HG03378 (cell line): ENCODE measurements at regions not wholly inside any gene's neighbourhood (a gene's known extent, or its start where the extent isn't known, plus 50 kb on each side); places are given as distances from the start of the nearest gene placed in this dataset.
"Not testable (repeated sequence)": the region's sequence is repeated elsewhere in the genome, so short reads cannot be mapped to it uniquely, and the experiment has no call there.

Experiments
- ATAC-seq: cut with Tn5 transposase; IDR thresholded peaks from one replicate; pipeline ENCODE4 v1.9.1; 2021; ENCODE audit warnings: mild to moderate bottlenecking, moderate library complexity; ENCODE audit not compliant: unreplicated experiment

- ATAC-seq, result no peak
Measured at GRCh38 chr13:86567119-86567518, 767.9 kb upstream of the SLITRK6 start.

- no peak for ATAC-seq
Measured at GRCh38 chr13:86569119-86569518, 769.9 kb upstream of the SLITRK6 start.

GRCh38 chr13:86569974-86570373, 770.8 kb upstream of the SLITRK6 start:
- no peak for ATAC-seq

- no peak for ATAC-seq
Measured at GRCh38 chr13:86572115-86572514, 772.9 kb upstream of the SLITRK6 start.

GRCh38 chr13:86579662-86580061, 780.4 kb upstream of the SLITRK6 start:
- ATAC-seq, result no peak

GRCh38 chr13:86581706-86582105, 782.5 kb upstream of the SLITRK6 start:
- no peak for ATAC-seq

GRCh38 chr13:86584301-86584700, 785.1 kb upstream of the SLITRK6 start:
- ATAC-seq, result no peak

- no peak for ATAC-seq
Measured at GRCh38 chr13:86585835-86586234, 786.6 kb upstream of the SLITRK6 start.

- ATAC-seq, result no peak
Measured at GRCh38 chr13:86591862-86592261, 792.6 kb upstream of the SLITRK6 start.

GRCh38 chr13:86601351-86601750, 802.1 kb upstream of the SLITRK6 start:
- ATAC-seq, result no peak

GRCh38 chr13:86606264-86606663, 807.0 kb upstream of the SLITRK6 start:
- ATAC-seq, result no peak

- no peak for ATAC-seq
Measured at GRCh38 chr13:86608701-86609100, 809.5 kb upstream of the SLITRK6 start.

GRCh38 chr13:86633346-86633745, 834.1 kb upstream of the SLITRK6 start:
- ATAC-seq, result no peak

GRCh38 chr13:86651171-86651570, 852.0 kb upstream of the SLITRK6 start:
- ATAC-seq, result not testable (repeated sequence)

GRCh38 chr13:86653009-86653408, 853.8 kb upstream of the SLITRK6 start:
- no peak for ATAC-seq

- no peak for ATAC-seq
Measured at GRCh38 chr13:86655561-86655960, 856.3 kb upstream of the SLITRK6 start.

- no peak for ATAC-seq
Measured at GRCh38 chr13:86660090-86660489, 860.9 kb upstream of the SLITRK6 start.

- no peak for ATAC-seq
Measured at GRCh38 chr13:86665842-86666241, 866.6 kb upstream of the SLITRK6 start.

- ATAC-seq, result no peak
Measured at GRCh38 chr13:86673931-86674431, 874.8 kb upstream of the SLITRK6 start.

- no peak for ATAC-seq
Measured at GRCh38 chr13:86681223-86681622, 882.0 kb upstream of the SLITRK6 start.

- ATAC-seq, result no peak
Measured at GRCh38 chr13:86684402-86684801, 885.2 kb upstream of the SLITRK6 start.

GRCh38 chr13:86689911-86690310, 890.7 kb upstream of the SLITRK6 start:
- ATAC-seq, result no peak

- ATAC-seq, result no peak
Measured at GRCh38 chr13:86692291-86692690, 893.1 kb upstream of the SLITRK6 start.

- no peak for ATAC-seq
Measured at GRCh38 chr13:86710013-86710412, 910.8 kb upstream of the SLITRK6 start.
